ENCODE measurements at regions not wholly inside any gene's neighbourhood (a gene's known extent, or its start where the extent isn't known, plus 50 kb on each side); places are given as distances from the start of the nearest gene placed in this dataset.

Small RNAs in the stretch of these regions (small RNA-seq; reads per million reads assigned to genes)
- 0 reads per million in 6 experiments for gene RN7SL188P

Measured in A549 (cell line).